ENCODE measurements at regions not wholly inside any gene's neighbourhood (a gene's known extent, or its start where the extent isn't known, plus 50 kb on each side); places are given as distances from the start of the nearest gene placed in this dataset.

DNA sequence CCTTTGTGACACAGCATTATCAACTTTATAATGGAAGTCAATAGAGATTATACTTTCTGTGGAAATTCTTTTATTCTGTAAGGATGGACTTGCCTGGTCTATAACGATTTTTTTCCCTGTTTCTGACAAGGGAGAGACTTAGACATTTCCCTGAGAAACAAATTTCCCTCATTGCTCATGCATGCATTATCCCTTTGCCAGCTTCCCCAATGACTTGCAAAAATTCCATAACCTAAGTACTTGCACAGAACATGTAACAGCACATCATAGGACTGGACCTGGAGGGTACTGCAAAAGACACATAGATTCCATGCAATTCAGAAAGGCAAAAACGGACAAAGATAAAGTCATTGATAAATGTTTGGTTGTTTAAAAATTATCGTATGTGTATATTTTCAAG, 166.7 kb downstream of the FHIP1A start:
- no peaks in the 10 kb centered on the region for H3K9me3 ChIP-seq (replicated peaks in 1 of 2; ENCODE audit: control insufficient read depth in 2 of 2, insufficient read depth in 1 of 2, low read depth in 1 of 2, low read length in 2 of 2)
- H2BK12ac ChIP-seq (ENCODE audit: low read length): no peak overlapping the region
- no peak for DNase-seq (ENCODE audit: low spot score)
- no peak overlapping the region for H3K14ac ChIP-seq (ENCODE audit: low read length)
- H3K79me1 ChIP-seq (ENCODE audit: low read depth, low read length): no peaks in the 10 kb centered on the region
- 100% methylated on average over 1 to 2 of the region's 3 CpGs for WGBS, 2 donors (ENCODE audit: extremely low coverage in 2 of 2, insufficient read length in 2 of 2, insufficient replicate concordance in 1 of 2)
- no peak overlapping the region for H3K4me3 ChIP-seq (ENCODE audit: low read length in 2 of 2)
- H3K4me2 ChIP-seq (ENCODE audit: insufficient read depth, low read length, poor library complexity, severe bottlenecking): no peak overlapping the region
- H3K23ac ChIP-seq (ENCODE audit: low read depth, low read length, poor library complexity): no peak overlapping the region
- H2AK5ac ChIP-seq (ENCODE audit: low read depth, low read length): no peak overlapping the region
- no peak overlapping the region for H4K91ac ChIP-seq (ENCODE audit: low read depth, low read length, poor library complexity)
- H3K27me3 ChIP-seq (ENCODE audit: control insufficient read depth in 3 of 3, insufficient read depth in 3 of 3, low read depth in 1 of 3, low read length in 3 of 3): no peaks in the 10 kb centered on the region
- no peak overlapping the region for H3K4ac ChIP-seq (ENCODE audit: low read length)
- no peak overlapping the region for H2BK15ac ChIP-seq (ENCODE audit: low read length)
- no peak overlapping the region for H2AFZ ChIP-seq (ENCODE audit: low read length)
- no peak overlapping the region for H3K18ac ChIP-seq (ENCODE audit: low read length)
- no peak overlapping the region for H2BK120ac ChIP-seq (ENCODE audit: low read depth, low read length)
- H3K36me3 ChIP-seq (replicated peaks in 1 of 2; ENCODE audit: control insufficient read depth in 2 of 2, insufficient read depth in 2 of 2, low read length in 2 of 2): no peaks in the 10 kb centered on the region
- H3K9ac ChIP-seq (ENCODE audit: low read depth, low read length, poor library complexity): no peak overlapping the region
- H3K4me1 ChIP-seq (ENCODE audit: control insufficient read depth in 2 of 2, insufficient read depth in 1 of 2, low read depth in 1 of 2, low read length in 2 of 2): no peaks in the 10 kb centered on the region
- no peak overlapping the region for H3K27ac ChIP-seq (replicated peaks; ENCODE audit: low read length)
- no peak overlapping the region for H2BK5ac ChIP-seq (ENCODE audit: low read length)
- no peak overlapping the region for H4K8ac ChIP-seq (ENCODE audit: low read depth, low read length)

DNA sequence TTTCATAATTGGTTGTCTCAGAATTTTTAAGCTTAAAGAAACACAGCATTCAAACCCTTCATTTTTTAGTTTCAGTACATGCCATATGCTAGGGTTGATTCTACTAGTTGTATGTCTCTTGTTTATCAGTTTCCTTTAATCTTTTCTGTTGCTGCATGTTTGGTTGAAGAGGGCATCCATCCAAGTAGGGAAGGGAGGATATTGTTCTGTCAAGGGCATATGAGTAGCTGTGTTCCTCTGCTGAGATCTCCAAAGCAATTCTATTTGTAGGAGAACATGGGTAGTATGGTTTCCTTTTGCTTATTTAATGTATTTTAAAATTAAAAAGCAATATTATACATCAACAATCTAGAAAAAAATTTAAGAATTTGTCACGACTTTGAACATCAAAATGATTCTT, 167.7 kb downstream of the FHIP1A start:
- H3K9ac ChIP-seq (ENCODE audit: low read depth, low read length, poor library complexity): no peak overlapping the region
- WGBS, 2 donors (ENCODE audit: extremely low coverage in 2 of 2, insufficient read length in 2 of 2, insufficient replicate concordance in 1 of 2): no CpG with 5 or more reads among the region's 1 CpG
- H3K18ac ChIP-seq (ENCODE audit: low read length): no peak overlapping the region
- no peak overlapping the region for H3K4me2 ChIP-seq (ENCODE audit: insufficient read depth, low read length, poor library complexity, severe bottlenecking)
- H3K4ac ChIP-seq (ENCODE audit: low read length): no peak overlapping the region
- H2BK120ac ChIP-seq (ENCODE audit: low read depth, low read length): no peak overlapping the region
- H3K4me3 ChIP-seq (ENCODE audit: low read length in 2 of 2): no peak overlapping the region
- no peak overlapping the region for H2AFZ ChIP-seq (ENCODE audit: low read length)
- no peak overlapping the region for H4K91ac ChIP-seq (ENCODE audit: low read depth, low read length, poor library complexity)
- no peak overlapping the region for H2AK5ac ChIP-seq (ENCODE audit: low read depth, low read length)
- H2BK15ac ChIP-seq (ENCODE audit: low read length): no peak overlapping the region
- no peak overlapping the region for H4K8ac ChIP-seq (ENCODE audit: low read depth, low read length)
- H2BK12ac ChIP-seq (ENCODE audit: low read length): no peak overlapping the region
- H3K36me3 ChIP-seq (replicated peaks in 1 of 2; ENCODE audit: control insufficient read depth in 2 of 2, insufficient read depth in 2 of 2, low read length in 2 of 2): no peaks in the 10 kb centered on the region
- no peak overlapping the region for H3K23ac ChIP-seq (ENCODE audit: low read depth, low read length, poor library complexity)
- H3K79me1 ChIP-seq (ENCODE audit: low read depth, low read length): no peaks in the 10 kb centered on the region
- no peak overlapping the region for H3K27ac ChIP-seq (replicated peaks; ENCODE audit: low read length)
- no peaks in the 10 kb centered on the region for H3K4me1 ChIP-seq (ENCODE audit: control insufficient read depth in 2 of 2, insufficient read depth in 1 of 2, low read depth in 1 of 2, low read length in 2 of 2)
- no peak overlapping the region for H2BK5ac ChIP-seq (ENCODE audit: low read length)
- no peaks in the 10 kb centered on the region for H3K27me3 ChIP-seq (ENCODE audit: control insufficient read depth in 3 of 3, insufficient read depth in 3 of 3, low read depth in 1 of 3, low read length in 3 of 3)
- H3K14ac ChIP-seq (ENCODE audit: low read length): no peak overlapping the region
- H3K9me3 ChIP-seq (replicated peaks in 1 of 2; ENCODE audit: control insufficient read depth in 2 of 2, insufficient read depth in 1 of 2, low read depth in 1 of 2, low read length in 2 of 2): no peaks in the 10 kb centered on the region
- DNase-seq (ENCODE audit: low spot score): no peak

DNA sequence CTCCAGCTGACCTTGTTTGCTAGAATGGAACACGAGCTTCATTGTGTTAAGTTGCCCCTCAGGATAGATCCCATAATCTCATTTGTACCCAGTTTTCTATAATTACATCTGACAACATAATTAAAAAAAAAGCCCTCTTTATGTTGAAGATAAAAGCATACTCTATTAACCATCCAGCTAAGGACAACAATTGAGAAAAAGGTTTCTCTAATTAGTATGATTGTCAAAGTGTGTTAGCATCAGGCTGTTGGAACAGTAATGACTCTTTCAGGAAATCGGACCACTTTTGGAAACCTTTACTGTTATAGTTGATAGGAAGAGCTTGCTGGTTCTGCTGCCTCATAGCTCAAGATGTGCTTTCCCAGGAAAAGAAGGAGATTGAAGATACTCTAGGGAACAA, 172.6 kb downstream of the FHIP1A start:
- Histone ChIP-seq H3K4me1 (ENCODE audit: control insufficient read depth in 2 of 2, insufficient read depth in 1 of 2, low read depth in 1 of 2, low read length in 2 of 2) (no peaks in the 10 kb centered on the region), H2BK12ac (ENCODE audit: low read length) (no peak overlapping the region), H4K8ac (ENCODE audit: low read depth, low read length) (no peak overlapping the region), H3K27me3 (ENCODE audit: control insufficient read depth in 3 of 3, insufficient read depth in 3 of 3, low read depth in 1 of 3, low read length in 3 of 3) (no peaks in the 10 kb centered on the region), H3K18ac (ENCODE audit: low read length) (no peak overlapping the region), H3K9me3 (replicated peaks in 1 of 2; ENCODE audit: control insufficient read depth in 2 of 2, insufficient read depth in 1 of 2, low read depth in 1 of 2, low read length in 2 of 2) (no peaks in the 10 kb centered on the region), H2AFZ (ENCODE audit: low read length) (no peak overlapping the region), H2BK15ac (ENCODE audit: low read length) (no peak overlapping the region), H2BK120ac (ENCODE audit: low read depth, low read length) (no peak overlapping the region), H3K4me2 (ENCODE audit: insufficient read depth, low read length, poor library complexity, severe bottlenecking) (no peak overlapping the region), H3K4me3 (ENCODE audit: low read length in 2 of 2) (no peak overlapping the region), H3K9ac (ENCODE audit: low read depth, low read length, poor library complexity) (no peak overlapping the region), H3K23ac (ENCODE audit: low read depth, low read length, poor library complexity) (no peak overlapping the region), H3K4ac (ENCODE audit: low read length) (no peak overlapping the region), H3K14ac (ENCODE audit: low read length) (no peak overlapping the region), H3K27ac (replicated peaks; ENCODE audit: low read length) (no peak overlapping the region), H3K36me3 (replicated peaks in 1 of 2; ENCODE audit: control insufficient read depth in 2 of 2, insufficient read depth in 2 of 2, low read length in 2 of 2) (no peaks in the 10 kb centered on the region), H2AK5ac (ENCODE audit: low read depth, low read length) (no peak overlapping the region), H2BK5ac (ENCODE audit: low read length) (no peak overlapping the region), H4K91ac (ENCODE audit: low read depth, low read length, poor library complexity) (no peak overlapping the region), H3K79me1 (ENCODE audit: low read depth, low read length) (no peaks in the 10 kb centered on the region)
- no peak for DNase-seq (ENCODE audit: low spot score)
- no CpG with 5 or more reads among the region's 2 CpGs for WGBS, 2 donors (ENCODE audit: extremely low coverage in 2 of 2, insufficient read length in 2 of 2, insufficient replicate concordance in 1 of 2)

DNA sequence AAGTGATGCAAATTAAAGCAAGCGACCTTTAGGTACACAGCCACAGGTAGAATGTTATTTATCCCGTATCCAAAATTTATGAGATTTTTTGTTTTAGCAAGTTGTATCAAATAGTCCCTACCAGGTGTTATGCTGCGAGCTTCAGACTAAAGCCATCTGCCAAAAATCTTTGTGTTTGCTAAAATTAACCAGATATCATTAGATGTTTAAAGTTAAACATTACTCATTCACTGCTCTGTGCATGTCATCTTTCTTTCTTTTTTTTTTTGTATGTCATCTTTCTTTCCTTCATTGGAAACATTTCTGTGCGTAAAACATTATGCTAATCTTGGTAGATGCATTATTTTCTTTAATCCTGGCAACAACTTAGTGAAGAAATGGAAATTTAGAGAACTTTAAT, 173.1 kb downstream of the FHIP1A start:
- no peak overlapping the region for H3K4ac ChIP-seq (ENCODE audit: low read length)

More for the DNA sequence above, 173.1 kb downstream of the FHIP1A start:
- no peak overlapping the region for H3K27ac ChIP-seq (replicated peaks; ENCODE audit: low read length)
- no peak overlapping the region for H3K18ac ChIP-seq (ENCODE audit: low read length)
- no peaks in the 10 kb centered on the region for H3K36me3 ChIP-seq (replicated peaks in 1 of 2; ENCODE audit: control insufficient read depth in 2 of 2, insufficient read depth in 2 of 2, low read length in 2 of 2)
- H3K4me3 ChIP-seq (ENCODE audit: low read length in 2 of 2): no peak overlapping the region
- no peaks in the 10 kb centered on the region for H3K9me3 ChIP-seq (replicated peaks in 1 of 2; ENCODE audit: control insufficient read depth in 2 of 2, insufficient read depth in 1 of 2, low read depth in 1 of 2, low read length in 2 of 2)
- H3K23ac ChIP-seq (ENCODE audit: low read depth, low read length, poor library complexity): no peak overlapping the region
- WGBS, 2 donors (ENCODE audit: extremely low coverage in 2 of 2, insufficient read length in 2 of 2, insufficient replicate concordance in 1 of 2): no CpG with 5 or more reads among the region's 4 CpGs
- DNase-seq (ENCODE audit: low spot score): no peak
- no peak overlapping the region for H3K14ac ChIP-seq (ENCODE audit: low read length)
- H3K9ac ChIP-seq (ENCODE audit: low read depth, low read length, poor library complexity): no peak overlapping the region
- no peak overlapping the region for H4K8ac ChIP-seq (ENCODE audit: low read depth, low read length)
- H3K27me3 ChIP-seq (ENCODE audit: control insufficient read depth in 3 of 3, insufficient read depth in 3 of 3, low read depth in 1 of 3, low read length in 3 of 3): no peaks in the 10 kb centered on the region
- H4K91ac ChIP-seq (ENCODE audit: low read depth, low read length, poor library complexity): no peak overlapping the region
- H2BK5ac ChIP-seq (ENCODE audit: low read length): no peak overlapping the region
- no peak overlapping the region for H2AFZ ChIP-seq (ENCODE audit: low read length)
- H3K4me2 ChIP-seq (ENCODE audit: insufficient read depth, low read length, poor library complexity, severe bottlenecking): no peak overlapping the region
- no peak overlapping the region for H2AK5ac ChIP-seq (ENCODE audit: low read depth, low read length)
- H3K4me1 ChIP-seq (ENCODE audit: control insufficient read depth in 2 of 2, insufficient read depth in 1 of 2, low read depth in 1 of 2, low read length in 2 of 2): no peaks in the 10 kb centered on the region
- no peaks in the 10 kb centered on the region for H3K79me1 ChIP-seq (ENCODE audit: low read depth, low read length)
- no peak overlapping the region for H2BK15ac ChIP-seq (ENCODE audit: low read length)
- H2BK12ac ChIP-seq (ENCODE audit: low read length): no peak overlapping the region
- H2BK120ac ChIP-seq (ENCODE audit: low read depth, low read length): no peak overlapping the region
